ENCODE measurements at regions not wholly inside any gene's neighbourhood (a gene's known extent, or its start where the extent isn't known, plus 50 kb on each side); places are given as distances from the start of the nearest gene placed in this dataset.

DNA sequence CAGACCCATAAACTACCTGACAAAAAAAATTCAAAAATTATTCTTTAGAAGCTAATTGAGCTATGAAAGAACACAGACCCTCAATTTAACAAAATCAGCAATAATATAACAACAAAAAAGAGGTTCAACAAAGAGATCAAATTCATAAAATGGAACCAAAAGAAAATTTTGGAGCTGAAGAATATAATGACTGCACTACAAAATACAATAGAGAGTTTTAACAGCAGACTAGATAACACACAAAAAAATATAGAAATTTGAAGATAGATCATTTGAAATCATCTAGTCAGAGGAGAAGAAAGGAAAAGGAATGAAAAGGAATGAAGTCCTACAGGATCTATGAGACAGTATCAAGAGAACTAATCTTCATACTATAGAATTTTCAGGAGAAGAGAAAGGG, 422.1 kb downstream of the PAX1 start:
- no peak for DNase-seq
- Histone ChIP-seq H3K4me3 (no peak overlapping the region), H3K36me3 (no peaks in the 10 kb centered on the region), H3K27me3 (ENCODE audit: low read depth) (no peaks in the 10 kb centered on the region), H3K27ac (replicated peaks) (no peak overlapping the region), H3K9me3 (replicated peaks) (peaks cover 58% of the 10 kb centered on the region), H3K4me1 (no peaks in the 10 kb centered on the region)
- TF ChIP-seq, protein P1, sequence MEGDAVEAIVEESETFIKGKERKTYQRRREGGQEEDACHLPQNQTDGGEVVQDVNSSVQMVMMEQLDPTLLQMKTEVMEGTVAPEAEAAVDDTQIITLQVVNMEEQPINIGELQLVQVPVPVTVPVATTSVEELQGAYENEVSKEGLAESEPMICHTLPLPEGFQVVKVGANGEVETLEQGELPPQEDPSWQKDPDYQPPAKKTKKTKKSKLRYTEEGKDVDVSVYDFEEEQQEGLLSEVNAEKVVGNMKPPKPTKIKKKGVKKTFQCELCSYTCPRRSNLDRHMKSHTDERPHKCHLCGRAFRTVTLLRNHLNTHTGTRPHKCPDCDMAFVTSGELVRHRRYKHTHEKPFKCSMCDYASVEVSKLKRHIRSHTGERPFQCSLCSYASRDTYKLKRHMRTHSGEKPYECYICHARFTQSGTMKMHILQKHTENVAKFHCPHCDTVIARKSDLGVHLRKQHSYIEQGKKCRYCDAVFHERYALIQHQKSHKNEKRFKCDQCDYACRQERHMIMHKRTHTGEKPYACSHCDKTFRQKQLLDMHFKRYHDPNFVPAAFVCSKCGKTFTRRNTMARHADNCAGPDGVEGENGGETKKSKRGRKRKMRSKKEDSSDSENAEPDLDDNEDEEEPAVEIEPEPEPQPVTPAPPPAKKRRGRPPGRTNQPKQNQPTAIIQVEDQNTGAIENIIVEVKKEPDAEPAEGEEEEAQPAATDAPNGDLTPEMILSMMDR (IDR thresholded peaks at IDR 0.05; ENCODE audit: borderline replicate concordance) = no peak
- intact Hi-C loops (cut with micrococcal nuclease) = no loop called here

- intact Hi-C loops (cut with micrococcal nuclease) = loop anchor here (10.0 kb wide), 1 partner anchor 302 kb away; no protein-coding TSS in a partner anchor
- no peak for DNase-seq
- TF ChIP-seq, protein P1 (IDR thresholded peaks at IDR 0.05; ENCODE audit: borderline replicate concordance) = peak; percentile 51
- H3K27ac ChIP-seq (replicated peaks) = no peak overlapping the region
- H3K27me3 ChIP-seq (ENCODE audit: low read depth) = peaks cover 6% of the 10 kb centered on the region
- H3K9me3 ChIP-seq (replicated peaks) = peaks cover 1% of the 10 kb centered on the region
- no peak overlapping the region for H3K4me3 ChIP-seq
- H3K4me1 ChIP-seq = no peaks in the 10 kb centered on the region
- H3K36me3 ChIP-seq = no peaks in the 10 kb centered on the region
Measured at GRCh38 chr20:22106308-22106938, 401.0 kb downstream of the PAX1 start.

GRCh38 chr20:22101606-22102005, 396.1 kb downstream of the PAX1 start:
- intact Hi-C loops (cut with micrococcal nuclease) = loop anchor here (10.0 kb wide), 1 partner anchor 297 kb away; no protein-coding TSS in a partner anchor
- H3K4me1 ChIP-seq = no peaks in the 10 kb centered on the region

GRCh38 chr20:22100686-22101085, 395.2 kb downstream of the PAX1 start:
- no peaks in the 10 kb centered on the region for H3K36me3 ChIP-seq
- no peak overlapping the region for H3K4me3 ChIP-seq
- intact Hi-C loops (cut with micrococcal nuclease) = loop anchor here (10.0 kb wide), 1 partner anchor 296 kb away; no protein-coding TSS in a partner anchor
- no peak overlapping the region for H3K27ac ChIP-seq (replicated peaks)
- H3K27me3 ChIP-seq (ENCODE audit: low read depth) = no peaks in the 10 kb centered on the region
- TF ChIP-seq, protein P1 (IDR thresholded peaks at IDR 0.05; ENCODE audit: borderline replicate concordance) = no peak
- no peaks in the 10 kb centered on the region for H3K9me3 ChIP-seq (replicated peaks)
- H3K4me1 ChIP-seq = no peaks in the 10 kb centered on the region
- no peak for DNase-seq

More at GRCh38 chr20:22101606-22102005, 396.1 kb downstream of the PAX1 start:
- no peak for DNase-seq
- Histone ChIP-seq H3K9me3 (replicated peaks) (no peaks in the 10 kb centered on the region), H3K27me3 (ENCODE audit: low read depth) (no peaks in the 10 kb centered on the region), H3K4me3 (no peak overlapping the region), H3K36me3 (no peaks in the 10 kb centered on the region), H3K27ac (replicated peaks) (no peak overlapping the region)
- TF ChIP-seq, protein P1 (IDR thresholded peaks at IDR 0.05; ENCODE audit: borderline replicate concordance) = no peak

GRCh38 chr20:22099348-22099747, 393.9 kb downstream of the PAX1 start:
- H3K4me1 ChIP-seq = no peaks in the 10 kb centered on the region
- H3K36me3 ChIP-seq = no peaks in the 10 kb centered on the region
- intact Hi-C loops (cut with micrococcal nuclease) = no loop called here
- H3K27me3 ChIP-seq (ENCODE audit: low read depth) = no peaks in the 10 kb centered on the region
- H3K9me3 ChIP-seq (replicated peaks) = peaks cover 9% of the 10 kb centered on the region
- no peak for DNase-seq
- H3K4me3 ChIP-seq = no peak overlapping the region
- TF ChIP-seq, protein P1 (IDR thresholded peaks at IDR 0.05; ENCODE audit: borderline replicate concordance) = no peak
- H3K27ac ChIP-seq (replicated peaks) = no peak overlapping the region
